HL-60 (cell line): ENCODE measurements at regions not wholly inside any gene's neighbourhood (a gene's known extent, or its start where the extent isn't known, plus 50 kb on each side); places are given as distances from the start of the nearest gene placed in this dataset.

ENCODE experiments used
- DNase-seq, 2 experiments: peaks; one replicate each; pipeline ENCODE4 v3.0.0-alpha.2; 2010 to 2020; ENCODE audit warnings: low read depth in 1 of 2, low spot score in 1 of 2
- H3K27ac ChIP-seq: fragments of 250-450 bp; sonication (Bioruptor Pico); replicated peaks from 2 replicates; pipeline ENCODE4 v1.5.1; 2020; ENCODE audit warnings: mild to moderate bottlenecking, moderate library complexity
- H3K27me3 ChIP-seq: fragments of 250-450 bp; sonication (Bioruptor Pico); 2 replicates; pipeline ENCODE4 v1.5.1; 2021; ENCODE audit warnings: mild to moderate bottlenecking, moderate library complexity; ENCODE audit not compliant: insufficient read depth, poor library complexity, severe bottlenecking
- H3K4me3 ChIP-seq: replicated peaks from 2 replicates; pipeline ENCODE4 v1.5.1; 2011; ENCODE audit warnings: mild to moderate bottlenecking, control low read depth, low read length; ENCODE audit not compliant: insufficient read depth
- CTCF ChIP-seq: IDR thresholded peaks from one replicate; pipeline ENCODE4 v1.5.1; 2011; ENCODE audit warnings: low read length, control low read depth, inconsistent platforms; ENCODE audit not compliant: insufficient read depth
- GABPA ChIP-seq: IDR thresholded peaks from 2 replicates; pipeline ENCODE4 v1.6.1; 2012; ENCODE audit warnings: low read depth
- POLR2AphosphoS5 ChIP-seq: IDR thresholded peaks from 2 replicates; pipeline ENCODE4 v1.6.1; 2012; ENCODE audit warnings: low read depth
- REST ChIP-seq: IDR thresholded peaks from 2 replicates; pipeline ENCODE4 v1.6.1; 2012; ENCODE audit warnings: low read depth; ENCODE audit not compliant: insufficient replicate concordance
- SPI1 ChIP-seq: IDR thresholded peaks from 2 replicates; pipeline ENCODE4 v1.6.1; 2012; ENCODE audit warnings: low read depth, mild to moderate bottlenecking, borderline replicate concordance

DNA sequence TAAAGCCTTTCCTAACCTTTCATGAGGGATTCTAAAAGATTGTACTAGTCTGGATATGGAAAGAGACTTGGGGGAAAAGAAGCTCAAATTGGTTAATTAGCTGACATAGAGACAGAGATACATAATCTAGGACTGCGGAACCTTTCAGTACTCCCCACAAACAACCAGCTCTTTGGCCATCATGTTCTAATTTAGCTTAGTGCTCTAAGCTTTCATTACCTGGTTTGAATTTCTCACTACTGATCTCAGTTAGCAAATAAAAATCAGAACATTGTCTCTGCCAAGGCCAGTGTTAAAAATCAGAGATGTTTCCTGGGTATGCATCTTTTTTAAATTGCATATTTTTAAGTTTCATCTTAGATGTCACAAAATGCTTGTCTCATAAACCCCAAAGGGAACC lies 254.4 kb downstream of the GLUD2 start:
- Histone ChIP-seq H3K27ac (no peak overlapping the region), H3K27me3 (no peaks in the 10 kb centered on the region), H3K4me3 (no peak overlapping the region)
- no peak for TF ChIP-seq CTCF
- no peak for TF ChIP-seq REST
- TF ChIP-seq SPI1 = no peak
- TF ChIP-seq GABPA = no peak
- TF ChIP-seq POLR2AphosphoS5 = no peak
- no peak for DNase-seq

DNA sequence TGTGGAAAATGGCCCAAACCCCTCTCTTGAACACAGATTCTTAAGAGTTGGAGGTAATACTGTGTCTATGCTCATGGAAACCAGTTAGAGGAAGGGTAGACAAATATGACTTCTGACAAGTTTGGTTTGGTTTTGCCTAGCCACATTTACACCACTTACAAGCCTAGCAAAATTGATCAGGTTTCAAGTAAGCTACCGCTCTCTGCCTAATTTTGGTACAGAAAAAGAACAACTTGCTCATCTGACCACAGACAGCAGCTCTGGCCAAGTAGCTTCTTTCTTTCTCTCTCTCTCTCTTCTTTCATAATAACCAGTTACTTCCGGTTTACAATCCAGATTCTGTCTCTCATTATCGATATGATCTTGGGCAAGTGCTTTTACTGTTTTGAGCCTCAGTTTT lies 260.0 kb downstream of the GLUD2 start:
- no peak overlapping the region for H3K27ac ChIP-seq
- TF ChIP-seq POLR2AphosphoS5 = no peak
- TF ChIP-seq SPI1 = no peak
- TF ChIP-seq GABPA = no peak
- no peak for TF ChIP-seq CTCF
- no peak for TF ChIP-seq REST
- H3K4me3 ChIP-seq = no peak overlapping the region
- no peaks in the 10 kb centered on the region for H3K27me3 ChIP-seq
- no peak for DNase-seq

DNA sequence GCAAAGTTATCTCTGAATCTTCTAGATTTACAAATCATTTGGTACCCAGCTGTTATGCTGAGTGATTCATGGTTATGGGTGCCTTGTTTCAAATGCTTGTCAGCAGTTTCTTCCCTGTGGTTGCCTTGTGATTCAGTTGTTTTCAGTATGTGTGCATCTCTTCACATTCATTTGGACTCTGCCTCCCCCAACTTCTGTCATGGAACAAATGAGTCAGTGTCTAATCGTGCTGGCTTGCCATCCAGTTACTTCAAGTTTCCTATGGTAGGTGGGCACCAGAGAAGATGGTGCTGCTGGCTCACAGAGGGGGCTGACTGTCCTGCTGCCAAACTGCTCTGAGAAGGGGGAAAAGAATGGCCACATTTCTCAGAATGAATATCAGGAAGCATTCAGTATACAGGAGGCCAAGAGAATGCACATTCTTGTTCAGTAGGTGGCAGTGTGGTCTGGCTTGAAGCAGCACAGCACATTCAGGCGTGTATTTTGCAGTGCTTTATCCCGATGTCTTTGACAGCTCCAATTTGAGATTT lies 260.9 kb downstream of the GLUD2 start:
- TF ChIP-seq CTCF (no peak), GABPA (no peak), REST (no peak), SPI1 (no peak), POLR2AphosphoS5 (no peak)
- Histone ChIP-seq H3K4me3 (no peak overlapping the region), H3K27me3 (no peaks in the 10 kb centered on the region), H3K27ac (no peak overlapping the region)
- DNase-seq = peak in 1 of 2 experiments; percentile 13
